ENCODE measurements at regions not wholly inside any gene's neighbourhood (a gene's known extent, or its start where the extent isn't known, plus 50 kb on each side); places are given as distances from the start of the nearest gene placed in this dataset.
"Not testable (repeated sequence)": the region's sequence is repeated elsewhere in the genome, so short reads cannot be mapped to it uniquely, and the experiment has no call there.

GRCh38 chr13:21889651-21890050 lies 218.8 kb downstream of the FGF9 start (continued):
- TF ChIP-seq, protein P1, sequence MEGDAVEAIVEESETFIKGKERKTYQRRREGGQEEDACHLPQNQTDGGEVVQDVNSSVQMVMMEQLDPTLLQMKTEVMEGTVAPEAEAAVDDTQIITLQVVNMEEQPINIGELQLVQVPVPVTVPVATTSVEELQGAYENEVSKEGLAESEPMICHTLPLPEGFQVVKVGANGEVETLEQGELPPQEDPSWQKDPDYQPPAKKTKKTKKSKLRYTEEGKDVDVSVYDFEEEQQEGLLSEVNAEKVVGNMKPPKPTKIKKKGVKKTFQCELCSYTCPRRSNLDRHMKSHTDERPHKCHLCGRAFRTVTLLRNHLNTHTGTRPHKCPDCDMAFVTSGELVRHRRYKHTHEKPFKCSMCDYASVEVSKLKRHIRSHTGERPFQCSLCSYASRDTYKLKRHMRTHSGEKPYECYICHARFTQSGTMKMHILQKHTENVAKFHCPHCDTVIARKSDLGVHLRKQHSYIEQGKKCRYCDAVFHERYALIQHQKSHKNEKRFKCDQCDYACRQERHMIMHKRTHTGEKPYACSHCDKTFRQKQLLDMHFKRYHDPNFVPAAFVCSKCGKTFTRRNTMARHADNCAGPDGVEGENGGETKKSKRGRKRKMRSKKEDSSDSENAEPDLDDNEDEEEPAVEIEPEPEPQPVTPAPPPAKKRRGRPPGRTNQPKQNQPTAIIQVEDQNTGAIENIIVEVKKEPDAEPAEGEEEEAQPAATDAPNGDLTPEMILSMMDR (conservative IDR thresholded peaks at IDR 0.05; ENCODE audit: low read depth in 2 of 2), result no peak

- H3K27me3 ChIP-seq (ENCODE audit: insufficient read depth); H4K20me1 ChIP-seq (replicated peaks; ENCODE audit: insufficient read depth); H3K79me2 ChIP-seq (replicated peaks; ENCODE audit: insufficient read depth); H3K27ac ChIP-seq (ENCODE audit: low read depth); H3K4me1 Mint-ChIP-seq; H3K9me3 Mint-ChIP-seq; H3K27me3 Mint-ChIP-seq (ENCODE audit: insufficient read depth, low read depth, poor library complexity); H3K4me3 ChIP-seq; ATAC-seq; H3K4me1 ChIP-seq (ENCODE audit: insufficient read depth); H3K4me2 ChIP-seq; H3K27ac Mint-ChIP-seq; H2AFZ ChIP-seq; H3F3A ChIP-seq (replicated peaks; ENCODE audit: low read depth); H3K36me3 ChIP-seq (ENCODE audit: insufficient read depth); H3K36me3 Mint-ChIP-seq (ENCODE audit: low read depth); H3K9me2 ChIP-seq (ENCODE audit: insufficient read depth); DNase-seq (ENCODE audit: low spot score); H3K4me3 Mint-ChIP-seq: not testable (repeated sequence)
These were observed 219.3 kb downstream of the FGF9 start for GRCh38 chr13:21890220-21890619.

DNA sequence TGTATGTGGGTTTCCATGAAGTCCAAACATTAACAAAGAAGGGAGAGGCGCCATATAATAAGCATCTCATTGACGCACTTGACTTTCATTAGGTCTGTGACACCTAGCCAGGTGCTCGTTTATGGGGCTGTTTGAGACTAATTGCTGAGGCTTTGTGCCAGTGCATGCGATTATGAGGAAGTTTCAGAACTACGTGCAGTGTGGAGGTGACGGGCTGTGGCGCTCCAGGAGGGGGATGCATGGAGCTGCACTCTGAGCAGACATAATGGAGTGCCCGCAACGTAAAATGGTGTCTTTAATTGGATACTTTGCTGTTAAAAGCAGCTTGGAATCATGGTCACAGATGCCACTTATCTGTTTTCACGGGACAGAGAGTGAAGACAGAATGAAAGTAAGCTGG lies 223.2 kb downstream of the FGF9 start:
- Histone ChIP-seq H3K36me3 (ENCODE audit: insufficient read depth) (no peaks in the 10 kb centered on the region), H4K20me1 (replicated peaks; ENCODE audit: insufficient read depth) (no peaks in the 10 kb centered on the region), H3K4me1 (ENCODE audit: insufficient read depth) (no peaks in the 10 kb centered on the region), H3K4me2 (no peak overlapping the region), H2AFZ (no peak overlapping the region), H3K79me2 (replicated peaks; ENCODE audit: insufficient read depth) (no peaks in the 10 kb centered on the region), H3K4me3 (no peak overlapping the region), H3K27ac (ENCODE audit: low read depth) (no peak overlapping the region), H3K9me2 (ENCODE audit: insufficient read depth) (0 out of 2 replicates have a peak, but pooled peaks cover 3% of the 10 kb centered on the region), H3K27me3 (ENCODE audit: insufficient read depth) (no peaks in the 10 kb centered on the region), H3F3A (replicated peaks; ENCODE audit: low read depth) (peaks cover 7% of the 10 kb centered on the region; the same call in 1 of the 2 replicates)
- H3K9me3 Mint-ChIP-seq, result no peaks in the 10 kb centered on the region
- peaks cover 12% of the 10 kb centered on the region for H3K4me1 Mint-ChIP-seq
- no peak for DNase-seq (ENCODE audit: low spot score)
- no peak overlapping the region for H3K4me3 Mint-ChIP-seq
- no peak overlapping the region for H3K27ac Mint-ChIP-seq
- H3K36me3 Mint-ChIP-seq (ENCODE audit: low read depth), result no peaks in the 10 kb centered on the region
- ATAC-seq, result no peak
- H3K27me3 Mint-ChIP-seq (ENCODE audit: insufficient read depth, low read depth, poor library complexity), result peaks cover 6% of the 10 kb centered on the region
- TF ChIP-seq ZNF331 (CRISPR knock-in tag; IDR thresholded peaks at IDR 0.05; ENCODE audit: low read depth) (no peak), EZH2 (IDR thresholded peaks at IDR 0.05; ENCODE audit: low read depth, unreplicated experiment) (no peak), EZH2phosphoT487 (IDR thresholded peaks at IDR 0.05; ENCODE audit: unreplicated experiment) (no peak), JUNB (IDR thresholded peaks at IDR 0.05; ENCODE audit: unreplicated experiment) (no peak), NANOG (IDR thresholded peaks at IDR 0.05; ENCODE audit: borderline replicate concordance) (no peak), ZNF114 (CRISPR knock-in tag; IDR thresholded peaks at IDR 0.05) (no peak), STAT1 (IDR thresholded peaks at IDR 0.05; ENCODE audit: unreplicated experiment) (no peak)
- TF ChIP-seq, protein P2, sequence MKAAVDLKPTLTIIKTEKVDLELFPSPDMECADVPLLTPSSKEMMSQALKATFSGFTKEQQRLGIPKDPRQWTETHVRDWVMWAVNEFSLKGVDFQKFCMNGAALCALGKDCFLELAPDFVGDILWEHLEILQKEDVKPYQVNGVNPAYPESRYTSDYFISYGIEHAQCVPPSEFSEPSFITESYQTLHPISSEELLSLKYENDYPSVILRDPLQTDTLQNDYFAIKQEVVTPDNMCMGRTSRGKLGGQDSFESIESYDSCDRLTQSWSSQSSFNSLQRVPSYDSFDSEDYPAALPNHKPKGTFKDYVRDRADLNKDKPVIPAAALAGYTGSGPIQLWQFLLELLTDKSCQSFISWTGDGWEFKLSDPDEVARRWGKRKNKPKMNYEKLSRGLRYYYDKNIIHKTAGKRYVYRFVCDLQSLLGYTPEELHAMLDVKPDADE (IDR thresholded peaks at IDR 0.05), result no peak
- TF ChIP-seq, protein P3, sequence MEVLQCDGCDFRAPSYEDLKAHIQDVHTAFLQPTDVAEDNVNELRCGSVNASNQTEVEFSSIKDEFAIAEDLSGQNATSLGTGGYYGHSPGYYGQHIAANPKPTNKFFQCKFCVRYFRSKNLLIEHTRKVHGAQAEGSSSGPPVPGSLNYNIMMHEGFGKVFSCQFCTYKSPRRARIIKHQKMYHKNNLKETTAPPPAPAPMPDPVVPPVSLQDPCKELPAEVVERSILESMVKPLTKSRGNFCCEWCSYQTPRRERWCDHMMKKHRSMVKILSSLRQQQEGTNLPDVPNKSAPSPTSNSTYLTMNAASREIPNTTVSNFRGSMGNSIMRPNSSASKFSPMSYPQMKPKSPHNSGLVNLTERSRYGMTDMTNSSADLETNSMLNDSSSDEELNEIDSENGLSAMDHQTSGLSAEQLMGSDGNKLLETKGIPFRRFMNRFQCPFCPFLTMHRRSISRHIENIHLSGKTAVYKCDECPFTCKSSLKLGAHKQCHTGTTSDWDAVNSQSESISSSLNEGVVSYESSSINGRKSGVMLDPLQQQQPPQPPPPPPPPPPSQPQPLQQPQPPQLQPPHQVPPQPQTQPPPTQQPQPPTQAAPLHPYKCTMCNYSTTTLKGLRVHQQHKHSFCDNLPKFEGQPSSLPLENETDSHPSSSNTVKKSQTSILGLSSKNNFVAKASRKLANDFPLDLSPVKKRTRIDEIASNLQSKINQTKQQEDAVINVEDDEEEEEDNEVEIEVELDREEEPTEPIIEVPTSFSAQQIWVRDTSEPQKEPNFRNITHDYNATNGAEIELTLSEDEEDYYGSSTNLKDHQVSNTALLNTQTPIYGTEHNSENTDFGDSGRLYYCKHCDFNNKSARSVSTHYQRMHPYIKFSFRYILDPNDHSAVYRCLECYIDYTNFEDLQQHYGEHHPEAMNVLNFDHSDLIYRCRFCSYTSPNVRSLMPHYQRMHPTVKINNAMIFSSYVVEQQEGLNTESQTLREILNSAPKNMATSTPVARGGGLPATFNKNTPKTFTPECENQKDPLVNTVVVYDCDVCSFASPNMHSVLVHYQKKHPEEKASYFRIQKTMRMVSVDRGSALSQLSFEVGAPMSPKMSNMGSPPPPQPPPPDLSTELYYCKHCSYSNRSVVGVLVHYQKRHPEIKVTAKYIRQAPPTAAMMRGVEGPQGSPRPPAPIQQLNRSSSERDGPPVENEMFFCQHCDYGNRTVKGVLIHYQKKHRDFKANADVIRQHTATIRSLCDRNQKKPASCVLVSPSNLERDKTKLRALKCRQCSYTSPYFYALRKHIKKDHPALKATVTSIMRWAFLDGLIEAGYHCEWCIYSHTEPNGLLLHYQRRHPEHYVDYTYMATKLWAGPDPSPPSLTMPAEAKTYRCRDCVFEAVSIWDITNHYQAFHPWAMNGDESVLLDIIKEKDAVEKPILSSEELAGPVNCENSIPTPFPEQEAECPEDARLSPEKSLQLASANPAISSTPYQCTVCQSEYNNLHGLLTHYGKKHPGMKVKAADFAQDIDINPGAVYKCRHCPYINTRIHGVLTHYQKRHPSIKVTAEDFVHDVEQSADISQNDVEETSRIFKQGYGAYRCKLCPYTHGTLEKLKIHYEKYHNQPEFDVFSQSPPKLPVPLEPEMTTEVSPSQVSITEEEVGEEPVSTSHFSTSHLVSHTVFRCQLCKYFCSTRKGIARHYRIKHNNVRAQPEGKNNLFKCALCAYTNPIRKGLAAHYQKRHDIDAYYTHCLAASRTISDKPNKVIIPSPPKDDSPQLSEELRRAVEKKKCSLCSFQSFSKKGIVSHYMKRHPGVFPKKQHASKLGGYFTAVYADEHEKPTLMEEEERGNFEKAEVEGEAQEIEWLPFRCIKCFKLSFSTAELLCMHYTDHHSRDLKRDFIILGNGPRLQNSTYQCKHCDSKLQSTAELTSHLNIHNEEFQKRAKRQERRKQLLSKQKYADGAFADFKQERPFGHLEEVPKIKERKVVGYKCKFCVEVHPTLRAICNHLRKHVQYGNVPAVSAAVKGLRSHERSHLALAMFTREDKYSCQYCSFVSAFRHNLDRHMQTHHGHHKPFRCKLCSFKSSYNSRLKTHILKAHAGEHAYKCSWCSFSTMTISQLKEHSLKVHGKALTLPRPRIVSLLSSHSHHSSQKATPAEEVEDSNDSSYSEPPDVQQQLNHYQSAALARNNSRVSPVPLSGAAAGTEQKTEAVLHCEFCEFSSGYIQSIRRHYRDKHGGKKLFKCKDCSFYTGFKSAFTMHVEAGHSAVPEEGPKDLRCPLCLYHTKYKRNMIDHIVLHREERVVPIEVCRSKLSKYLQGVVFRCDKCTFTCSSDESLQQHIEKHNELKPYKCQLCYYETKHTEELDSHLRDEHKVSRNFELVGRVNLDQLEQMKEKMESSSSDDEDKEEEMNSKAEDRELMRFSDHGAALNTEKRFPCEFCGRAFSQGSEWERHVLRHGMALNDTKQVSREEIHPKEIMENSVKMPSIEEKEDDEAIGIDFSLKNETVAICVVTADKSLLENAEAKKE (CRISPR knock-in tag; IDR thresholded peaks at IDR 0.05), result no peak

Data from GM23338 (cell line).